ENCODE measurements at regions not wholly inside any gene's neighbourhood (a gene's known extent, or its start where the extent isn't known, plus 50 kb on each side); places are given as distances from the start of the nearest gene placed in this dataset.

- no peak for DNase-seq
These were observed 506.1 kb upstream of the FZD8 start for GRCh38 chr10:36148207-36148606.

GRCh38 chr10:36147529-36147928 lies 505.4 kb upstream of the FZD8 start:
- no peak for DNase-seq

- no peak for DNase-seq
These were observed 499.9 kb upstream of the FZD8 start for GRCh38 chr10:36141856-36142560.

GRCh38 chr10:36129051-36129450 lies 487.0 kb upstream of the FZD8 start:
- no peak for DNase-seq

- no peak for DNase-seq
These were observed 484.0 kb upstream of the FZD8 start for GRCh38 chr10:36126076-36126475.

GRCh38 chr10:36119455-36119854 lies 477.4 kb upstream of the FZD8 start:
- no peak for DNase-seq

- DNase-seq = no peak
These were observed 476.2 kb upstream of the FZD8 start for GRCh38 chr10:36118314-36118713.

- no peak for DNase-seq
These were observed 475.8 kb upstream of the FZD8 start for GRCh38 chr10:36117890-36118289.

- no peak for DNase-seq
These were observed 475.1 kb upstream of the FZD8 start for GRCh38 chr10:36117231-36117630.

GRCh38 chr10:36116731-36117130 lies 474.6 kb upstream of the FZD8 start:
- no peak for DNase-seq

GRCh38 chr10:36116040-36116439 lies 473.9 kb upstream of the FZD8 start:
- no peak for DNase-seq

- no peak for DNase-seq
These were observed 473.3 kb upstream of the FZD8 start for GRCh38 chr10:36115364-36115763.

GRCh38 chr10:36114913-36115312 lies 472.8 kb upstream of the FZD8 start:
- DNase-seq = no peak

GRCh38 chr10:36114141-36114540 lies 472.0 kb upstream of the FZD8 start:
- no peak for DNase-seq

- no peak for DNase-seq
These were observed 469.6 kb upstream of the FZD8 start for GRCh38 chr10:36111676-36112075.

GRCh38 chr10:36110097-36110496 lies 468.0 kb upstream of the FZD8 start:
- no peak for DNase-seq

GRCh38 chr10:36109399-36110023 lies 467.4 kb upstream of the FZD8 start:
- no peak for DNase-seq

GRCh38 chr10:36097696-36098095 lies 455.6 kb upstream of the FZD8 start:
- no peak for DNase-seq

GRCh38 chr10:36096576-36096975 lies 454.5 kb upstream of the FZD8 start:
- DNase-seq = no peak

GRCh38 chr10:36094096-36094495 lies 452.0 kb upstream of the FZD8 start:
- DNase-seq = no peak

GRCh38 chr10:36092116-36092515 lies 450.0 kb upstream of the FZD8 start:
- DNase-seq = no peak

GRCh38 chr10:36091007-36091406 lies 448.9 kb upstream of the FZD8 start:
- DNase-seq = no peak

GRCh38 chr10:36089790-36090440 lies 447.8 kb upstream of the FZD8 start:
- no peak for DNase-seq
